HG03108 (cell line): ENCODE measurements at regions not wholly inside any gene's neighbourhood (a gene's known extent, or its start where the extent isn't known, plus 50 kb on each side); places are given as distances from the start of the nearest gene placed in this dataset.
"Not testable (repeated sequence)": the region's sequence is repeated elsewhere in the genome, so short reads cannot be mapped to it uniquely, and the experiment has no call there.

Experiments used
- ATAC-seq: cut with Tn5 transposase; IDR thresholded peaks from one replicate; pipeline ENCODE4 v1.9.1; 2021; ENCODE audit warnings: moderate library complexity; ENCODE audit not compliant: unreplicated experiment

- ATAC-seq: no peak
These were observed 58.3 kb downstream of the C11orf87 start for GRCh38 chr11:109480251-109480650.

GRCh38 chr11:109486129-109486528 lies 64.1 kb downstream of the C11orf87 start:
- no peak for ATAC-seq

- ATAC-seq: no peak
These were observed 69.1 kb downstream of the C11orf87 start for GRCh38 chr11:109490953-109491635.

GRCh38 chr11:109506115-109506514 lies 84.1 kb downstream of the C11orf87 start:
- ATAC-seq: no peak

- ATAC-seq: no peak
These were observed 85.3 kb downstream of the C11orf87 start for GRCh38 chr11:109507331-109507730.

GRCh38 chr11:109507836-109508561 lies 86.0 kb downstream of the C11orf87 start:
- no peak for ATAC-seq

- ATAC-seq: no peak
These were observed 87.0 kb downstream of the C11orf87 start for GRCh38 chr11:109508943-109509342.

GRCh38 chr11:109510316-109510715 lies 88.3 kb downstream of the C11orf87 start:
- ATAC-seq: no peak

- no peak for ATAC-seq
These were observed 89.6 kb downstream of the C11orf87 start for GRCh38 chr11:109511598-109511997.

- ATAC-seq: no peak
These were observed 90.3 kb downstream of the C11orf87 start for GRCh38 chr11:109512249-109512648.

- no peak for ATAC-seq
These were observed 90.7 kb downstream of the C11orf87 start for GRCh38 chr11:109512680-109513079.

- ATAC-seq: no peak
These were observed 92.5 kb downstream of the C11orf87 start for GRCh38 chr11:109514313-109515018.

- no peak for ATAC-seq
These were observed 97.3 kb downstream of the C11orf87 start for GRCh38 chr11:109519253-109519652.

- ATAC-seq: no peak
These were observed 99.6 kb downstream of the C11orf87 start for GRCh38 chr11:109521571-109522086.

GRCh38 chr11:109522116-109522755 lies 100.2 kb downstream of the C11orf87 start:
- ATAC-seq: no peak

GRCh38 chr11:109525636-109526035 lies 103.6 kb downstream of the C11orf87 start:
- ATAC-seq: not testable (repeated sequence)

- ATAC-seq: no peak
These were observed 104.1 kb downstream of the C11orf87 start for GRCh38 chr11:109526061-109526460.

- no peak for ATAC-seq
These were observed 104.9 kb downstream of the C11orf87 start for GRCh38 chr11:109526931-109527330.

GRCh38 chr11:109527496-109527895 lies 105.5 kb downstream of the C11orf87 start:
- ATAC-seq: no peak

GRCh38 chr11:109547356-109548027 lies 125.5 kb downstream of the C11orf87 start:
- no peak for ATAC-seq

- no peak for ATAC-seq
These were observed 130.4 kb downstream of the C11orf87 start for GRCh38 chr11:109552376-109552775.
